ENCODE measurements at regions not wholly inside any gene's neighbourhood (a gene's known extent, or its start where the extent isn't known, plus 50 kb on each side); places are given as distances from the start of the nearest gene placed in this dataset.

DNA sequence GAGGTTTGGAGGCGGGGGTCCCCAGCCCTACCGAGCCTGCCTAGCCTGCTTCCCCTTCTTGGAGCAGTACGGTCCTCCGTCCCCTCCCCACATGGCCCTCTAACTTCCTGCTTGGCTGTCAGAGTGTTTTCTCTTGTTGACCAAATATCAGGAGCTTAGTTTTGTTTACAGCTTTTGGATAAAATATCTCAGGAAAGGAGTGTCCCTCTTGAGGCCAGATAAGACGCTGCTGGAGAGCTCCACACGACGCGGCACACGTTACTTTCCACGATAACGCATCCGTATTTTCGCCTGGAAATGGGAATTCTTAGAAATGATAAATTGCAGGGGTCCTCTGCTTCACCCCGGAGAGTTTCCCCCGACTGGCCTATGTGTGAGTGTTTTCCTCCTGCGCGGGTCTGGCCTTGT is 182.9 kb downstream of the MAF start:
- no peak overlapping the region for H3K27ac ChIP-seq (ENCODE audit: low read length)
- H3K4me2 ChIP-seq (ENCODE audit: low read length): no peak overlapping the region
- H2AFZ ChIP-seq (ENCODE audit: low read depth, low read length): no peak overlapping the region
- no peak overlapping the region for H3K9ac ChIP-seq (ENCODE audit: low read length)
- H3K36me3 ChIP-seq (ENCODE audit: insufficient read depth, low read length): no peaks in the 10 kb centered on the region
- no peaks in the 10 kb centered on the region for H3K9me3 ChIP-seq (ENCODE audit: low read length)
- no peaks in the 10 kb centered on the region for H3K9me2 ChIP-seq (ENCODE audit: insufficient read depth, low read length)
- H4K20me1 ChIP-seq (ENCODE audit: insufficient read depth): no peaks in the 10 kb centered on the region
- no peaks in the 10 kb centered on the region for H3K27me3 ChIP-seq (ENCODE audit: insufficient read depth, low read depth, low read length)
- H3F3A ChIP-seq (ENCODE audit: insufficient read depth, low read length, poor library complexity, severe bottlenecking): no peaks in the 10 kb centered on the region
- no peak for TF ChIP-seq MXI1 (conservative IDR thresholded peaks at IDR 0.05; ENCODE audit: poor library complexity, severe bottlenecking)
- no peak for TF ChIP-seq EP300 (conservative IDR thresholded peaks at IDR 0.05; ENCODE audit: poor library complexity, severe bottlenecking)
- no peak for TF ChIP-seq POLR2AphosphoS5 (IDR thresholded peaks at IDR 0.05)
- no peak for TF ChIP-seq RAD21 (conservative IDR thresholded peaks at IDR 0.05)
- TF ChIP-seq EZH2 (IDR thresholded peaks at IDR 0.05; ENCODE audit: borderline replicate concordance, insufficient read depth, low read length, poor library complexity, severe bottlenecking): no peak
- TF ChIP-seq, protein P1, sequence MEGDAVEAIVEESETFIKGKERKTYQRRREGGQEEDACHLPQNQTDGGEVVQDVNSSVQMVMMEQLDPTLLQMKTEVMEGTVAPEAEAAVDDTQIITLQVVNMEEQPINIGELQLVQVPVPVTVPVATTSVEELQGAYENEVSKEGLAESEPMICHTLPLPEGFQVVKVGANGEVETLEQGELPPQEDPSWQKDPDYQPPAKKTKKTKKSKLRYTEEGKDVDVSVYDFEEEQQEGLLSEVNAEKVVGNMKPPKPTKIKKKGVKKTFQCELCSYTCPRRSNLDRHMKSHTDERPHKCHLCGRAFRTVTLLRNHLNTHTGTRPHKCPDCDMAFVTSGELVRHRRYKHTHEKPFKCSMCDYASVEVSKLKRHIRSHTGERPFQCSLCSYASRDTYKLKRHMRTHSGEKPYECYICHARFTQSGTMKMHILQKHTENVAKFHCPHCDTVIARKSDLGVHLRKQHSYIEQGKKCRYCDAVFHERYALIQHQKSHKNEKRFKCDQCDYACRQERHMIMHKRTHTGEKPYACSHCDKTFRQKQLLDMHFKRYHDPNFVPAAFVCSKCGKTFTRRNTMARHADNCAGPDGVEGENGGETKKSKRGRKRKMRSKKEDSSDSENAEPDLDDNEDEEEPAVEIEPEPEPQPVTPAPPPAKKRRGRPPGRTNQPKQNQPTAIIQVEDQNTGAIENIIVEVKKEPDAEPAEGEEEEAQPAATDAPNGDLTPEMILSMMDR (IDR thresholded peaks at IDR 0.05; ENCODE audit: poor library complexity, severe bottlenecking): no peak
- TF ChIP-seq SMC3 (conservative IDR thresholded peaks at IDR 0.05; ENCODE audit: poor library complexity): no peak
- no peak for TF ChIP-seq REST (IDR thresholded peaks at IDR 0.05; ENCODE audit: borderline replicate concordance)
- no peak for TF ChIP-seq TAF1 (IDR thresholded peaks at IDR 0.05; ENCODE audit: low read depth)
- no peak overlapping the region for H3K4me3 ChIP-seq (ENCODE audit: low read length)
- no peaks in the 10 kb centered on the region for H3K79me2 ChIP-seq (replicated peaks; ENCODE audit: insufficient read depth, low read length)

- Histone ChIP-seq H3F3A (ENCODE audit: insufficient read depth, low read length, poor library complexity, severe bottlenecking) (no peaks in the 10 kb centered on the region), H3K27ac (ENCODE audit: low read length) (no peak overlapping the region), H4K20me1 (ENCODE audit: insufficient read depth) (no peaks in the 10 kb centered on the region), H3K79me2 (replicated peaks; ENCODE audit: insufficient read depth, low read length) (no peaks in the 10 kb centered on the region), H3K36me3 (ENCODE audit: insufficient read depth, low read length) (no peaks in the 10 kb centered on the region), H3K4me3 (ENCODE audit: low read length) (no peak overlapping the region), H3K9ac (ENCODE audit: low read length) (no peak overlapping the region), H2AFZ (ENCODE audit: low read depth, low read length) (no peak overlapping the region), H3K4me2 (ENCODE audit: low read length) (no peak overlapping the region), H3K9me3 (ENCODE audit: low read length) (no peaks in the 10 kb centered on the region), H3K9me2 (ENCODE audit: insufficient read depth, low read length) (no peaks in the 10 kb centered on the region), H3K27me3 (ENCODE audit: insufficient read depth, low read depth, low read length) (no peaks in the 10 kb centered on the region)
- TF ChIP-seq, protein P1 (IDR thresholded peaks at IDR 0.05; ENCODE audit: poor library complexity, severe bottlenecking): no peak
- TF ChIP-seq EP300 (conservative IDR thresholded peaks at IDR 0.05; ENCODE audit: poor library complexity, severe bottlenecking) (no peak), SMC3 (conservative IDR thresholded peaks at IDR 0.05; ENCODE audit: poor library complexity) (no peak), TAF1 (IDR thresholded peaks at IDR 0.05; ENCODE audit: low read depth) (no peak), RAD21 (conservative IDR thresholded peaks at IDR 0.05) (no peak), MXI1 (conservative IDR thresholded peaks at IDR 0.05; ENCODE audit: poor library complexity, severe bottlenecking) (no peak), REST (IDR thresholded peaks at IDR 0.05; ENCODE audit: borderline replicate concordance) (no peak), EZH2 (IDR thresholded peaks at IDR 0.05; ENCODE audit: borderline replicate concordance, insufficient read depth, low read length, poor library complexity, severe bottlenecking) (no peak), POLR2AphosphoS5 (IDR thresholded peaks at IDR 0.05) (no peak)
Measured at GRCh38 chr16:79415983-79416640, 184.4 kb downstream of the MAF start.

Measured in neural cell (in vitro differentiated cells).